AG08395 (cell line): ENCODE measurements at regions not wholly inside any gene's neighbourhood (a gene's known extent, or its start where the extent isn't known, plus 50 kb on each side); places are given as distances from the start of the nearest gene placed in this dataset.
"Not testable (repeated sequence)": the region's sequence is repeated elsewhere in the genome, so short reads cannot be mapped to it uniquely, and the experiment has no call there.

Experiments used
- DNase-seq: peaks from one replicate; pipeline ENCODE4 v3.0.0; 2012; ENCODE audit warnings: mixed read lengths, low spot score

DNA sequence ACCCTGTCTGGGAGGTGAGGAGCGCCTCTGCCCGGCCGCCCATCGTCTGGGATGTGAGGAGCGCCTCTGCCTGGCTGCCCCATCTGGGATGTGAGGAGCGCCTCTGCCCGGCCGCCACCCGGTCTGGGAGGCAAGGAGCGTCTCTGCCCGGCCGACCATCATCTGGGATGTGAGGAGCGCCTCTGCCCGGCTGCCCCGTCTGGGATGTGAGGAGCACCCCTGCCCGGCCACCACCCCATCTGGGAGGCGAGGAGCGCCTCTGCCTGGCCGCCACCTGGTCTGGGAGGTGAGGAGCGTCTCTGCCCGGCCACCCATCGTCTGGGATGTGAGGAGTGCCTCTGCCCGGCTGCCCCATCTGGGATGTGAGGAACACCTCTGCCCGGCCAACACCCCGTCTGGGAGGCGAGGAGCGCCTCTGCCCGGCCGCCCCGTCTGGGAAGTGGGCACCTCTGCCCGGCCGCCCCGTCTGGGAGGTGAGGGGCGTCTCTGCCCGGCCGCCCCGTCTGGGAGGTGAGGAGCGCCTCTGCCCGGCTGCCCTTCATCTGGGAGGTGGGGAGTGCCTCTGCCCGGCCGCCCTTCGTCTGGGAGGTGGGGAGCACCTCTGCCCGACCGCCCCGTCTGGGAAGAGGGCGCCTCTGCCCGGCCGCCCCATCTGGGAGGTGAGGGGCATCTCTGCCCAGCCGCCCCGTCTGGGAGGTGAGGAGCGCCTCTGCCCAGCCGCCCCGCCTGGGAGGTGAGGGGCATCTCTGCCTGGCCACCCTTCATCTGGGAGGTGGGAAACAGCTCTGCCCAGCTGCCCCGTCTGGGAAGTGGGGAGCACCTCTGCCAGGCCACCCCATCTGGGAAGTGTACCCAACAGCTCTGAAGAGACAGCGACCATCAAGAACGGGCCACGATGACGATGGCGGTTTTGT lies 399.7 kb downstream of the CAAP1 start:
- DNase-seq: not testable (repeated sequence)

DNA sequence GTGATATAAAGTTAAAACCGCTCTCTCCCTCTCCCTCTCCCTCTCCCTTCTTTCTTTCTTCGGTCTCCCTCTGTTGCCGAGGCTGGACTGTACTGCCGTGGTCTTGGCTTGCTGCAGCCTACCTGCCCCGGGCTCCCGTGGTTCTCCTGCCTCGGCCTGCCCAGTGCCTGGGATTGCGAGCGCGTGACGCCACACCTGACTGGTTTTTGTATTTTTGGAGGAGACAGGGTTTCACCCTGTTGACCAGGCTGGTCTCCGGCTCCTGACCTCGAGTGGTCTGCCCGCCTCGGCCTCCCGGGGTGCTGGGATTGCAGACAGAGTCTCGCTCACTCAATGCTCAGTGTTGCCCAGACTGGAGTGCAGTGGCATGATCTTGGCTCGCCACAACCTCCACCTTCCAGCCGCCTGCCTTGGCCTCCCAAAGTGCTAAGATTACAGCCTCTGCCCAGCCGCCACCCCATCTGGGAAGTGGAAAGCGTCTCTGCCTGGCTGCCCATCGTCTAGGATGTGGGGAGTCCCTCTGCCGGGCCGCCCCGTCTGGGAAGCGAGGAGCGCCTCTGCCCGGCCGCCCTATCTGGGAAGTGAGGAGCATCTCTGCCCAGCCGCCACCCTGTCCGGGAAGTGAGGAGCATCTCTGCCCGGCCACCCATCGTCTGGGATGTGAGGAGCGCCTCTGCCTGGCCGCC lies 400.5 kb downstream of the CAAP1 start:
- DNase-seq: not testable (repeated sequence)

DNA sequence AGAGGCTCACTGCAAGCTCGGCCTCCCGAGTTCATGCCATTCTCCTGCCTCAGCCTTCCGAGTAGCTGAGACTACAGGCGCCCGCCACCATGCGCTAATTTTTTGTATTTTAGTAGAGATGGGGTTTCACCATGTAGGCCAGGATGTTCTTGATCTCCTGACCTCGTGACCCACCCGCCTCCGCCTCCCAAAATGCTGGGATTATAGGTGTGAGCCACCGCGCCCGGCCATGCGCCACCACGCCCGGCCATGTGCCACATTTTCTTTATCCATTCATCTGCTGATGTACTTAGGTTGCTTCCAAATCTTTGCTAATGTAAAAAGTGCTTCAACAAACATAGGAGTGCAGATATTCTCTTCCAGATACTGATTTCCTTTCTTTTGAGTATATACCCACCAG lies 408.6 kb downstream of the CAAP1 start:
- no peak for DNase-seq

DNA sequence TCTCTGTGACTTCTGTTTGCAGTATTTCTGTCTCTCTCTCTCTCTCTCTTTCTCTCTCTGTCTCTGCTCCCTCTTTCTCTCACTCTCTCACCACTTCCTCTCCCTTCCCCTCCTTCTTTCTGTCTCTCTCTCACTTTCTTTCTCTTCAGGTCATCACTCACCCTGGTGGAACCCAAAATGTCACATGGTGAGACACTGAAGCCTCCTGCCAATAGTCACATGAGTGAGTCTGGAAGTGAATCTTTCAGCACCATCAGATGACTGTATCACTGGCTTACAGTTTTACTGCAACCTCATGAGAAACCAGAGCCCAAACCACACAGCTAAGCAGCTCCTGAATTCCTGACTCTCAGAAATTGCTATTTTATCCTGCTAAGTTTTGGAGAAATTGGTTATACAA lies 414.6 kb downstream of the CAAP1 start:
- DNase-seq: no peak

DNA sequence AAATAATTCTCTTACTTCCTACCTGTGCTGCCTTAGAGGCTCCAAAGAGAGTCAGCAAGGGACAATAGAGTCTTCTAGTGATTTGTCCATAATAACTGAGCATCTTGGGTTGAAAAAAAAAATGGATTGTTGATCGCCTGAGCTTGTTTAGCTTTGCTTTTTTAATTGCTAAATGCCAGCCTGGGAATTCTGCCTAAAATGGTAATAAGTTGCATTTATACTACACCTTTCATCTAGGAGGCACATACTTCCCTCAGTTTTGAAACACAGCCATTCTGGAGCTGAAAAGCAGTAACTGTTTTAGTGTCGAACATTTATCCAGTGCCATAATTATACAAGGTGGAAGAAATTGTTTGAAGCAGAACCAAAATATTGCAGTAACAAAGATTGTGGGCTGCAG lies 421.3 kb downstream of the CAAP1 start:
- no peak for DNase-seq

DNA sequence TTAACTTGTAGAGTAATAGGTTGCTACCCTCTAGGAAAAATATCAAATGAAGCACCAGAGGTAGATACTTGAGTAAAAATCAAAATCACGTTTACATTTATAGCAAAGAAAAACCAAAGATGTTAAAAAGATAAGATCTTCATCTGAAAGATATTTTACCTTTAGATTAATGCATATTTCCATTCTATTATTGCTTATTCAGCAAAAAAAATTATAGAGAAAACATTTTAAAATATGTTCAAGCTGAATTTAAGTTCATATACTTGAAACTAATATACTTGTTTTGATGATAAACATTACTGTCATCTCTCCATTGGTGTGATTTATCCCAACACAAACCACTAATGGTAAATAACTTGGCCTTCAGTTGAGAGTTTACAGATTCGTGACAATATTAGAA lies 422.3 kb downstream of the CAAP1 start:
- no peak for DNase-seq

DNA sequence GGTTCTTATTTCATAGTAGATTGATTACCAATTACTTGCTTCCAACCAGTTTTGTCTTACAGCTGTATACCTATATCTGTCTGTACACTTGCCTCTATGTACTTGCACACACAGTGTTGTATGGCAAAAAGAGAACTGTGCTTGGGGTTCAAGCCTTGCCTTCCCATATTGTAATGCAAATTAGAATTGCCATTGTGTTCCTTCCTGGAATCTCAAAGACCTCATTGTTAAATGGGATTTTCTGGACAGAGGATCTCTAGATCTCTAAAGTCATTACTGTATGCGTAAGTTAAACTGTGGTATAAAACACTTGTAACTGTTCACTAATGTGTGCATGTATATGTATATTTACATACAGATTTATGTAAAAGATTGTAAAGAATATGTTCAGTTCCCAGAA lies 428.8 kb downstream of the CAAP1 start:
- no peak for DNase-seq

DNA sequence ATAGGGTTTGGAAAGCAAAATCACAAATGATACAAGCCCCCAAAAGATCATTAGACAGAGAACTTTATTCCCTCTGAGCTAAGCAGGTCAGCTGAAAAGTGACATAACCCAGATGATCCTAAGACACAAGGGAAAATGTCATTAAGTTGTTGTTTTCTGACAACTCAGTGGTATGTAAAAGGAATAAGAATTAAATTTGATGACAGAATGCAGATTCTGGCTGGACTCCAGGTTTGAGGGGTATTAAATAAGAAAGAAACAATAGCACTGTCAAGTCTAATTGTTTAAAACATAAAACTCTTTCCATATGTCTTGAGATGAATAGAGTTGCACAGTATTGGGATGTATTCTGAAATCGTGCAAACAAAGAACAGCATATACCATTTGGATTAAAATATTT lies 429.9 kb downstream of the CAAP1 start:
- no peak for DNase-seq

DNA sequence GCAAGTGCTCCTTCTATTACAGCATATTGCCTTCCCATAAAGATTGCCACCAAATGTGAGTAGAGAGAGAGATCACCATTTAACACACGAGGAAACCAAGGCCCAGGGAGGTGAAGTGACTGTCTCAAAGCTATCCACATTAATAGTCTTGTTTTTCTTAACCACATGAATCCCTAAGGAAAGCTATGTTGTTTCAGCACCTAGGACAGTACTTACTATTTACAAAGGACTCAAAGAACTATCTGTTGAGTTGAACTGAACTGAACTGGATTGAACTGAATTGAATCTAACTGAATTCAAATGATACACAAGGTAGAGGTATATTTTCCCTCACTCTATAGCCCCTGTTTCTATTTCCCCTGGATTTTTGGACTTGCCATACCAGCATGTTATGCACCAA lies 430.4 kb downstream of the CAAP1 start:
- DNase-seq: no peak

DNA sequence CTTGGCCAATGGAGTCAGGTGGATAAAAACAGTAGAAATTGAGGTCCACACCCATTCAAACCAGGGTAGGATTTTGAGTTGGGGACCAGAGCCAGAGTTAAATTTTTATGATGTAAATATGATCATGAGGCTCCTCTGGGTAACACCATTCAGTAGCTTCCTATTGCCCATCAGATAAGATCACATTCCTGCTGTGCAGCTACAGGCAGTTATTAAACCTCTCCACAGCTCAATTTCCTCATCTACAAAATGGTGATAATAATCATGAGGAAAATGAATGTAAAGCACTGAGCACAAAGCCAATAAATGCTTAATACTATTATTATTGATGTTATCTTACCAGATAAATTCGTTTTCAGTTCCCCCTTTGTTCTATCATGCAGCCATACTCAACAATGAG lies 432.0 kb downstream of the CAAP1 start:
- no peak for DNase-seq

DNA sequence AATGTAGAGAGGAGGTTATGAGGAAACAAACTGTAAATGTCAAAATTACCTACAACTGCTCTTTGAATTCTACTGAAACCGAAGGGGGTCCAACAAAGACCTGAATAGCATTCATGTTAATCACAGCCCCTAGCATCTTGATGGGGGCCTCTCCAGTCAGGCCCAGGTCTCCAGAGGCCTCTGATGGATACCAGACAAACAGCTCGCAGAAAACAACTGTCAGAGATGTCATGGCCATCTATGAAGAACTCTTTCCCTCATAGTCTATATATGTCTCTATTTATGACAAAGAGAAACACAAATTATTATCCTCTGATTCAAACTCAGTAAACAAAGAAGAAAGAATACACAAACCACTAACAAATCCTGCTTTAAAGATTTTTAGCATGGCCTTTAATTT lies 432.6 kb downstream of the CAAP1 start:
- no peak for DNase-seq

DNA sequence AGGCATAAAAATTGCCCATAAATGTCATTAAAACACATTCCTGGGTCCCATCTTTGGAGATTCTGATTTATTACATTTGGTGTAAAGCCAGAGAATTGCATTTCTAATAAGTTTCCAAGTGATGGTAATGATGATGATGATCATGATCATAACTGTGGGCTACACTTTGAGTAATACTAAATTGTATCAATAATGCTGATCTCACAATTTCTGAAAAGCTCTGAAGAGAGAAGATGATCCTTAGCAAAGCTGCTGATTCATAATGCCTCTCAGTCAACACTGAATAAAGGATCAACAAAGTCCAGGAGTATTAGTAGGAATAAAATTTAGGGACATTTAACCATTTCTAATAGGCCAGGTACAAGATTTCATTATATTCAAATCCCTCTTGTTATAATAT lies 434.5 kb downstream of the CAAP1 start:
- no peak for DNase-seq

DNA sequence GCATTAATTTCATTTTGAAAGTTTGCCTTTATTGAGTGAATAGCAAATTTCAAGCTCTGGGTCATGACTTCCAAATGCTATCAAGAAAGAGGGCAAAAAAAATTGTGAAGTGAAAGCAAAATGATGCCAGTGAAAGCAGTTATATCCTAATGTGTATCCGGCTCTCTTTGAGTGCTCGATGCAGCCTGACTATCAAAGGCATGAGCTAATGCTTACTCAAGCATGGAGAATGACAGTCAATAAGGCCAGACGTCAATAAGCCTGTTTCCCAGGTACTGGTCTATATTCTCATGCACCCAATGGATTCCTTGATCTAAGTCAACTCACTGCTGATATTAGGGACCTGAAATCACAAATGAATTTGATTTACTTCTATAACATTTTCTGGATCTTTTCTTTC lies 435.5 kb downstream of the CAAP1 start:
- DNase-seq: no peak

DNA sequence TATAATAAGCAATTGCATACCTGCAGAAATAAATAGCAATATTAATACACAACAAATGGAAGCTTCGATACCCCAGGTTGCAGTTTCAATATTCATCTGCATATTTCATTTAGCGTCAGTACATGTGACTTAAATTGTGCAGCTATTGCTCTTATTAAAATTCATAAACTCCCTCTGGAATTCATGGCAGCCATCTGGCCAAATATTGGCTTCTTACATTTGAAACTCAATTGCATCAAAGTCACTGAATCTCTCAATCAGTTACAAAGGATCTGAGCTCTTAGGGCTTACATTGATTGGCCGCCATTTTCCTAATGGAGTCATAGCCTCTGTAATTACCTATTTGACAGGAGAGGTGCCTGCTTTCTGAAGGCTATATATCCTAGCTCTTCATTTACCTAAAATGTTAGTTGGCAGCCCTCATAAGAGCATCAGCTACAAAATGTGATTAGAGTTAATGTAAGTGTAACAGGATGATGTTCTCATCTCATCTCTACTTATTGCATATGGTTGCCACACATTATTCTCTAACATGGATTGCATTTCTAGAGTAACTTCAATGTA lies 453.5 kb downstream of the CAAP1 start:
- no peak for DNase-seq

DNA sequence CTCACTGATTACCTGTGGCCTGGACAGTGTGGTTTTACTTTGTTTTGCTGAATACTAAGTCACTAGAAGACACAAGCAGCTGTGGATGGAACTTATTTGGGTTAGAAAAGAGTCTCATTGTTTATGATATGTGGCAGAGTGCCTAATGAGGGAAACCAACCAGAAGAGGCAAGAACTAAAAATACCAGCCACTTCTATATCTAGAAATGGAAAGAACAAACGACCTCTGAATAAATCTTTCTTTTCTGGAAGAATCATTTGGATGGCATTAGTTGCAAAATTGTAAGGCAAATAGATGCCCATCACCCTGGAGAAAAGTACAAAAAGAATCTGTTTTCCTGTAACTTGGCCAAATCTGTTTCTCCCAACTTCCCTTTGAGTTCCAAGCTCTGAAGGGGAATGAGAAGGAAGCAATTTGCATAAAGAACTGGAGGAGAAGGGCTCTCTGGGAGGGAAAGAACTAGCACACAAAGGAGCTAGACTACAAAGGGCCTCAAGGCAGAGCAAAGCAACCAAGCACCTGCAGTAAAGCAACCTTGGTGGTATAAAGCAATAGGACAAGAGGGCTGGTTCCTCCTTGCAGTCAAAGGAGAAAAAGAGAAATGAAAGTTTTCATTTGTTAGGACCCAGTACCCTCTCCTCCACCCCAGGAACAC lies 455.4 kb downstream of the CAAP1 start:
- DNase-seq: no peak

DNA sequence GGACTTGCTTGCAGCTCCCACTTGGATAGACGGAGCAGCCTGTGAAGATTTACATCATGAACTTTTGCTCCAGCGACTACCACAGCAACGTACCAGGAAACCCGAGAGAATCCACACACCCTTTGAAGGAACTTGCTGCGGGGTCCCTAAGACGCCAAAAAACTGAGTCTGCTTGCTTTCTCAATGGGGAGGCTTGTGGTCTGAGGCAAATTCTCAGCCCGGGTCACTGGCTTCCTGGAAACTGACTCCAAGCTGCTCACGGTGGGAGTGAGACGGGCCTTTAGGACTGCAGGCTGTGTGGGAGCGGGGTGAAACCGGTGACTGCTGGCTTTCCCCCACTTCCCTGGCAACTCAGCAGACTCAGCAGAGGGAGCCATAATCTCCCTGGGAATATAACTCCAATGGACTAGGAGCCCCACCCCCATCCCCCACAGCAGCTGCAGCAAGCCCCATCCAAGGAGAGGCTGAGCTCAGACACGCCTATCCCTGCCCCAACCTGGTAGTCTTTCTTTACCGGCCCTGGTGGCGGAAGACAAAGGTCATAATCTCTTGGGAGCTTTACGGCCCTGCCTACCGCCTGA lies 466.0 kb downstream of the CAAP1 start:
- DNase-seq: no peak

DNA sequence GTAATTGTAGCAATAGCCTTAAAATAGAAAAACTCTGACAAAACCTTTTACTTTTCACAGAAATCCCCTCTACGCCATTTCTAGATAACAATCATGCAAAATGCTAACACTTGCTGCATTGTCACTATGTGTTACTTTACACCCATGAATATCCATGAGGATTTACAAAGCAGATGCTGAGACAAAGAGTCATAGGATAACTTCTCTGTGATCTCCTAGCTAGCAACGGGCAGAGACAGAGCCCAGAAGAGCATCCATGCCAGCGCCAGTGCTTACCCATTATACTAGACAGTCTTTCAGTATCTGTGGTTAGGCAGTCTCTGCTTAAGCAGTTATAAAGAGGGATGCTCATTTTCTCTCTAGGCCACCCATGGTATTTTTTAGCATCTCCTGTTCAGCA lies 474.1 kb downstream of the CAAP1 start:
- no peak for DNase-seq

DNA sequence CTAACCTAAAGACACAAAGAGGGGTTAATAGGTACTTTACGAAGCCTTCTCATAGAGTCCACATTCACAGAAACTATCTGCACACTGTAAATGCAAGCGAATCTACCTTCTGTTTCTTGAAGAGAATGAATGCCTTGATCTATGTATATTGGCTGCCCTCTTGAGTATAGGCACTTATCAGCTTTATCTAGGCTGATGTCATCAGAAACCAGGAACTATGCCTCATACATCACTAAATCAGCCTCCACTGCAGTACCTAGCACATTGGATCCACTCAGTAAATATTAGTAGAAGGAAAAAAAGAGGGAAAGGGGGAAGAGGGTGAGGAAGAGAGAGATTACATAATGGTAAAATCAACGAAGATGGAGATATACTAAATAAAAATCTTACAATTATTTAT lies 477.1 kb downstream of the CAAP1 start:
- DNase-seq: no peak

DNA sequence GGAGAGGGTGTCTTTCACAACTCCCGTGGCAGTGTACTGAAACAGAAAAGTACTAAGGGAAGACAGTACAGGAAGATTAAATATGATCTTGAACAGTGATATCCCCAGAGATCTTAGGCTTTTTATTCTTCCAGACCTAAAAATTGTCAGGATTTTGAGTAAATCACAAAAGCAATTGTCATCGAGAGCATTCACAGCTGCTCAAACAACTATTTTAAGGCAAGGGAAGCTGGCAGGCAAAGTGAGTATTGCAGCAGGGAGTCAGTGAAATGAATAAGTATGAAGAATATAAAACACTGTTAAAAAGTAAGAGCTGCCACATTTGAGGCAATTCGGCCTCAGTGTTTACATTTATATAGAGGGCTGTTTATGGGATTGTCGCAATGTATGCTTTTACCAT lies 479.0 kb downstream of the CAAP1 start:
- DNase-seq: no peak

DNA sequence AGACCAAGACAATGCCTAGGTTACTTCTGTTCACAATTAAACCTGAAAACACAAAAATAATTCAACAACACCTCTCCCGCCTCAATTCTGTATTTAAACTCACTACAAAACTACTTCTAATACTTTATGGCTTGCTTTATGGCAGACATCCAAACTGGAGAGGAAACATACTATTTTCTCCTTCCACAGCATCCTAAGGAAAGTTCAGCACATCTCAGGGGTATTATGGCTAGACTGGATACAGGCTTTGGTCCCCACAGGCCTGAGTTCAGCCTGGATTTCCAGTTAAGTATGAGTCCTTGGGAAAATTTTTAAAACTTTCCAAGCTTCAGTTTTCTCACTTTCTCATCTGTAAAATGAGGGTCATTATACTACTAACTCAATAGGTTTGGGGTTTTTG lies 480.2 kb downstream of the CAAP1 start:
- DNase-seq: no peak

DNA sequence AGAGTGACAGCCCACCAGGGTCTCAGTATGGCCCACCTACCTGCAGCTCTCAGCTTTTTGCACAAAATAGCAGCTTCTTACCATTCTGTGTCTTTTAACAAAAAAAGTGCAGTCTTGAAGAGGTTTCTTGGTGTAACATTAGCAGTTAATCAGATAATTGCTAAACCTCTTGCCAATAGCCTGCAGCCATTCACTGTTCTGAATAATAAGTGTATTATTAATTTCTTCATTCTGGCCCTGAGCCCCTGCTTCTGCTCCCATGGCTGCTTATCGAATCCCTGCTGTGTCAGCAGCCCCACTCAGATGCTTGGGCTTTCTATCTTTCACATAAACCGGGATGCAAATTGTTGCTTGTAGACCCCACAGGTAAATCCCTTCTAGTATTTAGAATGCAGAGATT lies 485.9 kb downstream of the CAAP1 start:
- no peak for DNase-seq

DNA sequence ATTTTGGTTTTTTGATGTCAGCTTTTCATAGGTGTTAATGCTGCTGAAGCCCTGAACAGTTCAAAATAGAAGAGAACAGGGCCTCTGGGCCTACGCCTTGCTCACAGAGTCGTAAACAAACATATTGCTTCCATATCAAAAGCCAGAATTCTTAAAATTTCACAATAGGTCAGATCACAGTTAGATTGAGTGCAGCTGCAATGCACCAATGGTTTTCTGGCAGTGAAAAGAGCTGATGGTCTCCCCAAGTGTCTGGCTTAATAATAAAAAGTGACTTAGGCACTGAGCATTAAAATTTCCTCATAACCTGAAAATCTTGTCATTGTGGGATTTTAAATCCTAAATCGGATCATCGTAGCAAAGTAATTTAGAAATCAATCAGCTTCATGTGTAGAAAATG lies 493.0 kb downstream of the CAAP1 start:
- DNase-seq: no peak
